ENCODE measurements at regions not wholly inside any gene's neighbourhood (a gene's known extent, or its start where the extent isn't known, plus 50 kb on each side); places are given as distances from the start of the nearest gene placed in this dataset.

DNA sequence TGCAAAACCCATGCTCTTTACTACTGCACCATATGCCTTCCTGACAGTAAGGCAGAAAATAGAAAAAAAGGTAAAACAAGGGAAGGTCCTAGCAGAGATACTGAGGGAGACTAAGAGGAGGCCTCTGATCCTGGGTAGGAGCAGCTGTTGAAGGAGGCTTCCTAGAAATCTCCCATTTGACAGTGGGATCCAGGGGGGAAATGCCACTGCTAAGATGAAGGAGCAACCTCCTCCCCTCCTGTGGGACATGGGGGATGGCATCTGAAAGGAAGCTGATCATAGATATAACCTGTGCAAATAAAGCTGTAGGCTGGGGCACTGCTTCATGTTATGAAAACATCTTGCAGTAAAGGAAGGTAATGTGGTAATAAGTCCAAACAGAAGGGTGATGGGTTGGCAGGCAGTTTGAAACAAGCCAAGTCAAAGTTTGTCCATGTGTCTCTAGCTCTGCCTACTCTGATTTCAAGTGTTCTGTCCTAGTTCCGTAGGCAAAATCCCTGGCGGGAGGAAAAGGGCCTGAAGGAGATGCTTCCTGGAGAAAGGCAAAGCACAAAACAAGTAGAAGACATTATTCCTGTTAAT, 86.7 kb upstream of the EED start:
- no peak overlapping the region for H3K4me3 ChIP-seq
- TF ChIP-seq, protein P1, sequence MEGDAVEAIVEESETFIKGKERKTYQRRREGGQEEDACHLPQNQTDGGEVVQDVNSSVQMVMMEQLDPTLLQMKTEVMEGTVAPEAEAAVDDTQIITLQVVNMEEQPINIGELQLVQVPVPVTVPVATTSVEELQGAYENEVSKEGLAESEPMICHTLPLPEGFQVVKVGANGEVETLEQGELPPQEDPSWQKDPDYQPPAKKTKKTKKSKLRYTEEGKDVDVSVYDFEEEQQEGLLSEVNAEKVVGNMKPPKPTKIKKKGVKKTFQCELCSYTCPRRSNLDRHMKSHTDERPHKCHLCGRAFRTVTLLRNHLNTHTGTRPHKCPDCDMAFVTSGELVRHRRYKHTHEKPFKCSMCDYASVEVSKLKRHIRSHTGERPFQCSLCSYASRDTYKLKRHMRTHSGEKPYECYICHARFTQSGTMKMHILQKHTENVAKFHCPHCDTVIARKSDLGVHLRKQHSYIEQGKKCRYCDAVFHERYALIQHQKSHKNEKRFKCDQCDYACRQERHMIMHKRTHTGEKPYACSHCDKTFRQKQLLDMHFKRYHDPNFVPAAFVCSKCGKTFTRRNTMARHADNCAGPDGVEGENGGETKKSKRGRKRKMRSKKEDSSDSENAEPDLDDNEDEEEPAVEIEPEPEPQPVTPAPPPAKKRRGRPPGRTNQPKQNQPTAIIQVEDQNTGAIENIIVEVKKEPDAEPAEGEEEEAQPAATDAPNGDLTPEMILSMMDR (IDR thresholded peaks at IDR 0.05): no peak
- no peak for TF ChIP-seq POLR2A (IDR thresholded peaks at IDR 0.05)
- ATAC-seq: no peak
- DNase-seq: no peak
- H3K27me3 ChIP-seq: no peaks in the 10 kb centered on the region
- H3K4me1 ChIP-seq: peaks cover 0 to 45% (median 12%) of the 10 kb centered on the region in 12 donors
- WGBS, 4 donors: 81 to 95% (median 91%) methylated on average over 2 of the region's 2 CpGs
- H3K36me3 ChIP-seq: no peaks in the 10 kb centered on the region
- intact Hi-C loops (cut with DNase I): no loop called here
- H3K27ac ChIP-seq: no peak overlapping the region
- H3K9me3 ChIP-seq: no peaks in the 10 kb centered on the region

DNA sequence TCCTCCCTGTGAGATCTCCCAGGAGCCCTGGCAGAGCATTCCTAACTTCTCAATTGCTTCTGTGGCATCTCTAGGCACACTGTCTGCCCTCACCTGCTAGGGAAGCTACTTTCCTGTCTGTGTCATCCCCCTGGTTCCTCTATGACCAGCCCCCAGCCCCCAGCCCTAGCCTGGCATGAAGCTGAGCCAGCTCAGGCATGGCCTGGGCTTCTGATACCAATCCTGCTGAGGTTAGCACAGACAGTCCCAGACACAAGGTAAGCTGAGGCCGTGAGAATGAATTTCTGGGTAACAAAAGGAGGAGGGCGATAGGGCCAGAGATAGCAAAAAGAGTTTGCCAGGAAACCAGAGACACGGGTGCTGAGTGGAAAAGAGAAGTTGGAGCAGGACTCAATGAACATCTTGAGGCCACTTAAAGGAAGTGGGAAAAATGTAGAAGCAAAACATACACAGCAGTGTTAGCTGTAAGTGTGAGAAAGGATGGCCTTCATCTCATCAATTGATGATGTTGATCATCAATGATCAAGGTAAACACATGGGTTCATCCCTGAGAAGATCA, 87.6 kb upstream of the PICALM start:
- peaks cover 0 to 43% (median 11%) of the 10 kb centered on the region in 12 donors for H3K4me1 ChIP-seq
- no peak for TF ChIP-seq POLR2A (IDR thresholded peaks at IDR 0.05)
- TF ChIP-seq, protein P1 (IDR thresholded peaks at IDR 0.05): no peak
- DNase-seq (no peak), ATAC-seq (peak in 2 of 4 donors; percentile 23 to 40)
- no peaks in the 10 kb centered on the region for H3K27me3 ChIP-seq
- no peaks in the 10 kb centered on the region for H3K9me3 ChIP-seq
- no peak overlapping the region for H3K4me3 ChIP-seq
- H3K27ac ChIP-seq: peak overlapping the region in 2 of 12 donors; percentile 17 to 80
- intact Hi-C loops (cut with DNase I): no loop called here
- no peaks in the 10 kb centered on the region for H3K36me3 ChIP-seq
- WGBS, 4 donors: 76 to 89% (median 86%) methylated on average over 3 of the region's 3 CpGs

DNA sequence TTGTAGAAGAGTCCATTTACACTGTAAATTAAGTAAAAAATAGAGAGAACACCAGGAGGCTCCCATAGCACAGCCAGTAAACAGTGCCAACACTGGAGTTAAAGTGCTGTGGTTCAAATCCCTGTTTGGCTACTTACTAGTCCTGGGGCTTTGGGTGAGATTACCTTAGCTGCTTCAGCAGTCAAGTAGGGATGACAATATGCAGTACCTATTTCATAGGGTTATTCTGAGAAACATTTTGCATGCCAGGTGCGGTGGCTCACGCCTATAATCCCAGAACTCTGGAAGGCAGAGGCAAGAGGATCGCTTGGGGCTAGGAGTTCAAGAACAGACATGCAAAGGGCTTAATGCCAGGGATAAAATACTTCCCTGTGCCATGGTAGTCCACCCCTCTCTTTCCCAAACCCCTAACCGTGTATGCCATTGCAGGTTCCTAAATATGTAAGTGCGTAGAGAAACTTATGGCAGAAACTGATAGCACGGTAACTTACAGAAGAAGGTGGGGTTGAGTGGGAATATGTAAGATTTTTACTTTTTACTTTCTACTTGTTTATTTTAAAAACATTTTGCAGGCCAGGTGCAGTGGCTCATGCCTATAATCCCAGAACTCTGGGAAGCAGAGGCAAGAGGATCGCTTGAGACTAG, 86.4 kb upstream of the PICALM start:
- H3K4me3 ChIP-seq: no peak overlapping the region
- 92 to 96% (median 94%) methylated on average over 7 of the region's 7 CpGs for WGBS, 4 donors
- no peaks in the 10 kb centered on the region for H3K9me3 ChIP-seq
- intact Hi-C loops (cut with DNase I): no loop called here
- H3K27me3 ChIP-seq: no peaks in the 10 kb centered on the region
- no peak for DNase-seq
- H3K4me1 ChIP-seq: peaks cover 0 to 43% (median 22%) of the 10 kb centered on the region in 12 donors
- no peak for ATAC-seq
- H3K27ac ChIP-seq: no peak overlapping the region
- no peak for TF ChIP-seq POLR2A (IDR thresholded peaks at IDR 0.05)
- TF ChIP-seq, protein P1 (IDR thresholded peaks at IDR 0.05): no peak
- no peaks in the 10 kb centered on the region for H3K36me3 ChIP-seq

DNA sequence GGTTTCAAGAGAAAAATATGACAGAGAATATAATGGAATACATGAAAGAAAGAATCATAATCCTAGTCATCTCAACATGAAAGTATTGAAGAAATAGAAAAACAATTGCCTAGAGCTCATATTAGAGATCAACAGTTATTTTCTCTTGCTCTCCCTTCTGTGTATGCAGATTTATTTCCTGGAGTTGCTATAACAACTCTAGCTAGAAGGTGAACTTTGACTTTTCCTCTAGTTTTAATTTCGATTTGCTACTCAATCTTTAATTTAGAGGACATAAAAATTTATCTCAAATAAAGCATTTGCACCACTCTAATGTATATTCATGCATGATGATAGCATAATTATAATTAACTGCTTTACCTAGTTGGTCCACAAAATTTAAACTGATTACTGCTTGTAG, 84.6 kb upstream of the PICALM start:
- Histone ChIP-seq H3K4me3 (no peak overlapping the region), H3K36me3 (no peaks in the 10 kb centered on the region), H3K27me3 (no peaks in the 10 kb centered on the region), H3K27ac (no peak overlapping the region), H3K9me3 (no peaks in the 10 kb centered on the region), H3K4me1 (peaks cover 0 to 43% (median 23%) of the 10 kb centered on the region in 12 donors)
- 58 to 67% (median 60%) methylated on average over 1 of the region's 1 CpG for WGBS, 4 donors
- no peak for DNase-seq
- no peak for ATAC-seq
- intact Hi-C loops (cut with DNase I): loop anchor here in 1 of 10 donors (5.0 kb wide), 1 partner anchor 81 kb away; no protein-coding TSS in a partner anchor
- no peak for TF ChIP-seq POLR2A (IDR thresholded peaks at IDR 0.05)
- TF ChIP-seq, protein P1 (IDR thresholded peaks at IDR 0.05): no peak
